ENCODE measurements at regions not wholly inside any gene's neighbourhood (a gene's known extent, or its start where the extent isn't known, plus 50 kb on each side); places are given as distances from the start of the nearest gene placed in this dataset.

DNA sequence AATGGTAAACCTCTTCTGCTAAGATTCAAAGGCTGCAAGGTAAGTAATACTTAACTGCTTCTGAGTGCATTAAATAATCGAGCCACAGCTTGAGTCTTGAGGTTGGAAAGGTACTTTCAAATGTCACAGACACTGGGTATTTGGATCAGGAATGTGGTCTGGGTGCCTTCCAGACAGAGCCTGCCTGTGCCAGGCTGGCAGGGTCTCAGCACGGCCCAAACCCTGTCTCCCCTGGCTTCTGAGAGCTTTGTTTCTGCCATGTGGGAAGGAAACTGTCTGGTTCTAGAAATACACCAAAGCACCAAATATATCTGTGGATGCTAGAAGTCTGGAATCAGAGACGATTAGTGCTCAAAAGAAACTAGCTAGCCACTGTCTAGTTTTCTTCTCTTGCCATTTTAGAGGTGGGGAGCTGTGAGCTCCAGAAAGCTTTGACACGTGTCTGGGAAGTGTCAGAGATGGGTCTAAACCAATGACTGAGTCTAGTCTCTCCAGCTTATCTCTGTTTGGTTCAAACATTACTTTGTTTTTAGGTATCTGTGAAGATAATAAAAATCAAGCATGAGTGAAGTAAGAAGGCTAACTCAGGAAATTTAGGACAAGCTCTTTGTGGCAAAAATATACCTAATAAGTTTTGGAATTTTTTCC, 162.8 kb downstream of the CYP26A1 start:
- CTCF ChIA-PET: no interaction called here
- no peak for DNase-seq (ENCODE audit: low read depth, low spot score)
- POLR2A ChIA-PET: no interaction called here
- Histone ChIP-seq H3K9me3 (ENCODE audit: control insufficient read depth in 1 of 2, insufficient read depth in 1 of 2, low read depth in 1 of 2, low read length in 2 of 2) (no peaks in the 10 kb centered on the region), H3K4me2 (ENCODE audit: low read length) (no peak overlapping the region), H3K79me2 (ENCODE audit: insufficient read depth, low read length) (no peaks in the 10 kb centered on the region), H3K9ac (ENCODE audit: low read length) (no peak overlapping the region), H3K36me3 (ENCODE audit: control insufficient read depth in 1 of 2, insufficient read depth in 2 of 2, low read length in 2 of 2) (no peaks in the 10 kb centered on the region), H3K9me2 (ENCODE audit: insufficient read depth) (no peaks in the 10 kb centered on the region), H2AFZ (ENCODE audit: low read depth, low read length, poor library complexity, severe bottlenecking) (no peak overlapping the region), H3K4me1 (ENCODE audit: control insufficient read depth in 1 of 2, insufficient read depth in 2 of 2, low read length in 2 of 2) (no peaks in the 10 kb centered on the region), H3K27me3 (ENCODE audit: insufficient read depth, low read length) (no peaks in the 10 kb centered on the region), H4K20me1 (ENCODE audit: insufficient read depth) (no peaks in the 10 kb centered on the region), H3K27ac (ENCODE audit: low read depth, low read length) (no peak overlapping the region), H3K4me3 (replicated peaks in 1 of 2; ENCODE audit: low read depth in 1 of 2, low read length in 2 of 2) (no peak overlapping the region)
- no peak for ATAC-seq
- intact Hi-C loops (cut with micrococcal nuclease): no loop called here
- BruUV-seq (replicated peaks): no TSS peak
- TF ChIP-seq, protein P1, sequence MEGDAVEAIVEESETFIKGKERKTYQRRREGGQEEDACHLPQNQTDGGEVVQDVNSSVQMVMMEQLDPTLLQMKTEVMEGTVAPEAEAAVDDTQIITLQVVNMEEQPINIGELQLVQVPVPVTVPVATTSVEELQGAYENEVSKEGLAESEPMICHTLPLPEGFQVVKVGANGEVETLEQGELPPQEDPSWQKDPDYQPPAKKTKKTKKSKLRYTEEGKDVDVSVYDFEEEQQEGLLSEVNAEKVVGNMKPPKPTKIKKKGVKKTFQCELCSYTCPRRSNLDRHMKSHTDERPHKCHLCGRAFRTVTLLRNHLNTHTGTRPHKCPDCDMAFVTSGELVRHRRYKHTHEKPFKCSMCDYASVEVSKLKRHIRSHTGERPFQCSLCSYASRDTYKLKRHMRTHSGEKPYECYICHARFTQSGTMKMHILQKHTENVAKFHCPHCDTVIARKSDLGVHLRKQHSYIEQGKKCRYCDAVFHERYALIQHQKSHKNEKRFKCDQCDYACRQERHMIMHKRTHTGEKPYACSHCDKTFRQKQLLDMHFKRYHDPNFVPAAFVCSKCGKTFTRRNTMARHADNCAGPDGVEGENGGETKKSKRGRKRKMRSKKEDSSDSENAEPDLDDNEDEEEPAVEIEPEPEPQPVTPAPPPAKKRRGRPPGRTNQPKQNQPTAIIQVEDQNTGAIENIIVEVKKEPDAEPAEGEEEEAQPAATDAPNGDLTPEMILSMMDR (IDR thresholded peaks at IDR 0.05 in 2 of 3, conservative IDR thresholded peaks at IDR 0.05 in 1 of 3; ENCODE audit: borderline replicate concordance in 1 of 3, insufficient read depth in 1 of 3, low read depth in 2 of 3, low read length in 2 of 3): no peak
- TF ChIP-seq ELF1 (IDR thresholded peaks at IDR 0.05; ENCODE audit: borderline replicate concordance, low read depth): no peak
- no peak for TF ChIP-seq JUND (IDR thresholded peaks at IDR 0.05)
- TF ChIP-seq, protein P2, sequence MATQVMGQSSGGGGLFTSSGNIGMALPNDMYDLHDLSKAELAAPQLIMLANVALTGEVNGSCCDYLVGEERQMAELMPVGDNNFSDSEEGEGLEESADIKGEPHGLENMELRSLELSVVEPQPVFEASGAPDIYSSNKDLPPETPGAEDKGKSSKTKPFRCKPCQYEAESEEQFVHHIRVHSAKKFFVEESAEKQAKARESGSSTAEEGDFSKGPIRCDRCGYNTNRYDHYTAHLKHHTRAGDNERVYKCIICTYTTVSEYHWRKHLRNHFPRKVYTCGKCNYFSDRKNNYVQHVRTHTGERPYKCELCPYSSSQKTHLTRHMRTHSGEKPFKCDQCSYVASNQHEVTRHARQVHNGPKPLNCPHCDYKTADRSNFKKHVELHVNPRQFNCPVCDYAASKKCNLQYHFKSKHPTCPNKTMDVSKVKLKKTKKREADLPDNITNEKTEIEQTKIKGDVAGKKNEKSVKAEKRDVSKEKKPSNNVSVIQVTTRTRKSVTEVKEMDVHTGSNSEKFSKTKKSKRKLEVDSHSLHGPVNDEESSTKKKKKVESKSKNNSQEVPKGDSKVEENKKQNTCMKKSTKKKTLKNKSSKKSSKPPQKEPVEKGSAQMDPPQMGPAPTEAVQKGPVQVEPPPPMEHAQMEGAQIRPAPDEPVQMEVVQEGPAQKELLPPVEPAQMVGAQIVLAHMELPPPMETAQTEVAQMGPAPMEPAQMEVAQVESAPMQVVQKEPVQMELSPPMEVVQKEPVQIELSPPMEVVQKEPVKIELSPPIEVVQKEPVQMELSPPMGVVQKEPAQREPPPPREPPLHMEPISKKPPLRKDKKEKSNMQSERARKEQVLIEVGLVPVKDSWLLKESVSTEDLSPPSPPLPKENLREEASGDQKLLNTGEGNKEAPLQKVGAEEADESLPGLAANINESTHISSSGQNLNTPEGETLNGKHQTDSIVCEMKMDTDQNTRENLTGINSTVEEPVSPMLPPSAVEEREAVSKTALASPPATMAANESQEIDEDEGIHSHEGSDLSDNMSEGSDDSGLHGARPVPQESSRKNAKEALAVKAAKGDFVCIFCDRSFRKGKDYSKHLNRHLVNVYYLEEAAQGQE (IDR thresholded peaks at IDR 0.05; ENCODE audit: low read depth): no peak
- TF ChIP-seq SRF (IDR thresholded peaks at IDR 0.05; ENCODE audit: low read depth): no peak
- no peak for TF ChIP-seq SP1 (IDR thresholded peaks at IDR 0.05; ENCODE audit: low read depth)
- TF ChIP-seq TCF7L2 (IDR thresholded peaks at IDR 0.05; ENCODE audit: borderline replicate concordance, extremely low read depth, insufficient read depth, insufficient read length): no peak
- no peak for TF ChIP-seq POLR2AphosphoS5 (IDR thresholded peaks at IDR 0.05; ENCODE audit: low read depth, low read length)
- TF ChIP-seq, protein P3, sequence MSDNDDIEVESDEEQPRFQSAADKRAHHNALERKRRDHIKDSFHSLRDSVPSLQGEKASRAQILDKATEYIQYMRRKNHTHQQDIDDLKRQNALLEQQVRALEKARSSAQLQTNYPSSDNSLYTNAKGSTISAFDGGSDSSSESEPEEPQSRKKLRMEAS (IDR thresholded peaks at IDR 0.05): no peak
- TF ChIP-seq, protein P4, sequence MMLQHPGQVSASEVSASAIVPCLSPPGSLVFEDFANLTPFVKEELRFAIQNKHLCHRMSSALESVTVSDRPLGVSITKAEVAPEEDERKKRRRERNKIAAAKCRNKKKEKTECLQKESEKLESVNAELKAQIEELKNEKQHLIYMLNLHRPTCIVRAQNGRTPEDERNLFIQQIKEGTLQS (IDR thresholded peaks at IDR 0.05): no peak
- no peak for TF ChIP-seq RAD21 (IDR thresholded peaks at IDR 0.05; ENCODE audit: low read depth)
- no peak for TF ChIP-seq ZNF274 (IDR thresholded peaks at IDR 0.05; ENCODE audit: low read depth, low read length)
- no peak for TF ChIP-seq YY1 (IDR thresholded peaks at IDR 0.05; ENCODE audit: extremely low read depth, insufficient replicate concordance, low read depth, low read length)
- no peak for TF ChIP-seq EGR1 (IDR thresholded peaks at IDR 0.05; ENCODE audit: low read depth)
- no peak for TF ChIP-seq CBX3 (IDR thresholded peaks at IDR 0.05; ENCODE audit: low read depth)
- TF ChIP-seq CEBPB (IDR thresholded peaks at IDR 0.05; ENCODE audit: low read depth): no peak
- RAD21 ChIA-PET (ENCODE audit: low non-redundant PET in 1 of 2, low total read pairs in 2 of 2, uncharacterized antibody in 2 of 2, unreplicated experiment in 2 of 2): no interaction called here

All from HCT116 (cell line).